ENCODE measurements at regions not wholly inside any gene's neighbourhood (a gene's known extent, or its start where the extent isn't known, plus 50 kb on each side); places are given as distances from the start of the nearest gene placed in this dataset.

DNA sequence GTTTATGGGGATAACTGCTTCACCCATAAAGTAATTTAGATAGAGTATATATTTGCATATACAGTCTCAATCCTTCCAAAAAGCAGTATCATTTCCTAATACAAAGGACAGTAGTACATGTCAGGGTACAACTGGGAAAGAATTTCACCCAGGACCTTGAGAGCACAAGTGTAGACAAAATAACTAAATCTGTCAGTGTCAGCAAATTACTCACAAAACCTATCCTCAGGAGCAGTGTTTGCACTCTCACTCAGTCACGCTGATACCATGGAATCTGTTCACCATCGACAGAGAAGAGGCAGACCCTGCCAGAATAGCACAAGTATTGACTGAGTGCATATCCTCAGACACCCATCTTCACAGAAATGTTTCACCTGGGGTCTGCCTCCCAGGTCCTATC lies 554.7 kb upstream of the PHF14 start:
- Histone ChIP-seq H3K4me1 (no peaks in the 10 kb centered on the region), H3K9me3 (no peaks in the 10 kb centered on the region), H3K27ac (no peak overlapping the region), H3K27me3 (no peaks in the 10 kb centered on the region), H3K4me3 (no peak overlapping the region), H3K36me3 (no peaks in the 10 kb centered on the region)
- no peak for TF ChIP-seq EP300 (IDR thresholded peaks at IDR 0.05)
- TF ChIP-seq POLR2A (IDR thresholded peaks at IDR 0.05): no peak
- TF ChIP-seq, protein P1, sequence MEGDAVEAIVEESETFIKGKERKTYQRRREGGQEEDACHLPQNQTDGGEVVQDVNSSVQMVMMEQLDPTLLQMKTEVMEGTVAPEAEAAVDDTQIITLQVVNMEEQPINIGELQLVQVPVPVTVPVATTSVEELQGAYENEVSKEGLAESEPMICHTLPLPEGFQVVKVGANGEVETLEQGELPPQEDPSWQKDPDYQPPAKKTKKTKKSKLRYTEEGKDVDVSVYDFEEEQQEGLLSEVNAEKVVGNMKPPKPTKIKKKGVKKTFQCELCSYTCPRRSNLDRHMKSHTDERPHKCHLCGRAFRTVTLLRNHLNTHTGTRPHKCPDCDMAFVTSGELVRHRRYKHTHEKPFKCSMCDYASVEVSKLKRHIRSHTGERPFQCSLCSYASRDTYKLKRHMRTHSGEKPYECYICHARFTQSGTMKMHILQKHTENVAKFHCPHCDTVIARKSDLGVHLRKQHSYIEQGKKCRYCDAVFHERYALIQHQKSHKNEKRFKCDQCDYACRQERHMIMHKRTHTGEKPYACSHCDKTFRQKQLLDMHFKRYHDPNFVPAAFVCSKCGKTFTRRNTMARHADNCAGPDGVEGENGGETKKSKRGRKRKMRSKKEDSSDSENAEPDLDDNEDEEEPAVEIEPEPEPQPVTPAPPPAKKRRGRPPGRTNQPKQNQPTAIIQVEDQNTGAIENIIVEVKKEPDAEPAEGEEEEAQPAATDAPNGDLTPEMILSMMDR (IDR thresholded peaks at IDR 0.05): no peak
- no peak for TF ChIP-seq POLR2AphosphoS5 (IDR thresholded peaks at IDR 0.05)
- WGBS, 2 donors (ENCODE audit: low coverage in 1 of 2): 53 to 65% methylated on average over 2 of the region's 2 CpGs
- ATAC-seq: no peak

DNA sequence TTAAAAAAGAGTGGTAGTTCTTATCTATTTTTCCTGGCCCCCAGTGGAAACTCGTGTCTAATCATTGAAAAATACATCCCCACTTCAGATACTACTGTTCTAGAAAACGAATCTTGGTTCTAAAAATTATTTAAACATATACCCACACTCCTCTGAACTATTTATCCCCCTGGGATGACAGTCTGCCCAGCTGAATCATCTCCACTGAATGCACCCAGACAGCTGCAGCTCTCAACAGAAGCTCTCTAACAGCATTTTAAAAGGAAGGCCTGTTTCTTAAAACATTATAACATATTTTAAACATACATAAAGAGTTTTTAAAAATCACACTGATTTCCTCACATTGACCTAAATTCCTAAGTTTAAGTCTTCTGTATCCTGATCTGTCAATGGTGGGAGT lies 544.6 kb upstream of the PHF14 start:
- Histone ChIP-seq H3K4me3 (no peak overlapping the region), H3K9me3 (peaks cover 0 to 4% (median 0%) of the 10 kb centered on the region in 3 donors), H3K27ac (no peak overlapping the region), H3K27me3 (no peaks in the 10 kb centered on the region), H3K36me3 (no peaks in the 10 kb centered on the region), H3K4me1 (no peaks in the 10 kb centered on the region)
- no peak for ATAC-seq
- 9 to 21% methylated on average over 2 of the region's 2 CpGs for WGBS, 2 donors (ENCODE audit: low coverage in 1 of 2)
- TF ChIP-seq POLR2AphosphoS5 (IDR thresholded peaks at IDR 0.05): no peak
- TF ChIP-seq EP300 (IDR thresholded peaks at IDR 0.05): no peak
- TF ChIP-seq, protein P1 (IDR thresholded peaks at IDR 0.05): no peak
- TF ChIP-seq POLR2A (IDR thresholded peaks at IDR 0.05): no peak

DNA sequence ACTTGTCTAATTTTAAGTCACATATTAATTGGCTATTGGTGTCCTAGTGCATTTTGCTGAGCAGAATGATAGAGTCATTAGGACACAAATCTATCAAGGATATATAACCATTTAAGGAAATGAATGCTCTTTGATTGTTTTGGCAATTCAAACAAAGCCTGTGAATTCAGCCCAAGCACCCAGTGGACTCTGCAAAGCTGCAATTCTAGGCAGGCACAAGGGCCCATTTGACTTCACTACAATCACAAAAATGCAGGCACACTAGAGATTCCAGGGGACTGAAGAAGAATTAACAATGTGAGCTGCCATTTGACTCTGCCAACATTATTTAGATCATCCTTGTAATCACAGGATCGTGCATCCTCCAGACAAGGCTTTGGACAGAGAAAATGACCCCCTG lies 544.2 kb upstream of the PHF14 start:
- WGBS, 2 donors (ENCODE audit: low coverage in 1 of 2): 22 to 29% methylated on average over 1 of the region's 1 CpG
- TF ChIP-seq EP300 (IDR thresholded peaks at IDR 0.05): no peak
- TF ChIP-seq, protein P1 (IDR thresholded peaks at IDR 0.05): no peak
- TF ChIP-seq POLR2A (IDR thresholded peaks at IDR 0.05): no peak
- no peak for TF ChIP-seq POLR2AphosphoS5 (IDR thresholded peaks at IDR 0.05)

DNA sequence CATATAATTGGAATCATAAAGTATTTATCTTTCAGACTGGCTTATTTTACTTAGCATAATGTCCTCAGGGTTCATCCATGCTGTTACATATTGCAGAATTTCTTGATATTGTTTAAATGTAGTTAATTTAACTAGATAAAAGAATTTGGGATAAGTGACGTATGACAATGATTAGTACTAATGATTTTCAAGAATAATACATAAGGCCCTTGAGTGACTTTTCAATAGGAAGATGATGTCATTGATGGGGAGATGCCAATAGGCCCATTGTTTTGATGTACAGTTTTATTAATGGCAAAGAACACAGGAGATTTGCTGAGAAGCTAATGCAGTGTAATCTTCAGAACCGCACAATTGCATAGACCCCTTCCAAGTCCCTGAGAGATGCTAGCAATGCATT lies 537.4 kb upstream of the PHF14 start:
- no peak overlapping the region for H3K27ac ChIP-seq
- WGBS, 2 donors (ENCODE audit: low coverage in 1 of 2): 84 to 86% methylated on average over 2 of the region's 2 CpGs
- H3K27me3 ChIP-seq: no peaks in the 10 kb centered on the region
- ATAC-seq: no peak
- TF ChIP-seq POLR2A (IDR thresholded peaks at IDR 0.05) (no peak), POLR2AphosphoS5 (IDR thresholded peaks at IDR 0.05) (no peak), EP300 (IDR thresholded peaks at IDR 0.05) (no peak)
- TF ChIP-seq, protein P1 (IDR thresholded peaks at IDR 0.05): no peak
- H3K4me1 ChIP-seq: no peaks in the 10 kb centered on the region
- H3K4me3 ChIP-seq: no peak overlapping the region
- no peaks in the 10 kb centered on the region for H3K36me3 ChIP-seq
- no peaks in the 10 kb centered on the region for H3K9me3 ChIP-seq

More for the DNA sequence above, 544.2 kb upstream of the PHF14 start:
- no peaks in the 10 kb centered on the region for H3K27me3 ChIP-seq
- H3K9me3 ChIP-seq: peaks cover 0 to 4% (median 0%) of the 10 kb centered on the region in 3 donors
- no peak for ATAC-seq
- no peaks in the 10 kb centered on the region for H3K36me3 ChIP-seq
- H3K27ac ChIP-seq: no peak overlapping the region
- H3K4me3 ChIP-seq: no peak overlapping the region
- H3K4me1 ChIP-seq: no peaks in the 10 kb centered on the region

DNA sequence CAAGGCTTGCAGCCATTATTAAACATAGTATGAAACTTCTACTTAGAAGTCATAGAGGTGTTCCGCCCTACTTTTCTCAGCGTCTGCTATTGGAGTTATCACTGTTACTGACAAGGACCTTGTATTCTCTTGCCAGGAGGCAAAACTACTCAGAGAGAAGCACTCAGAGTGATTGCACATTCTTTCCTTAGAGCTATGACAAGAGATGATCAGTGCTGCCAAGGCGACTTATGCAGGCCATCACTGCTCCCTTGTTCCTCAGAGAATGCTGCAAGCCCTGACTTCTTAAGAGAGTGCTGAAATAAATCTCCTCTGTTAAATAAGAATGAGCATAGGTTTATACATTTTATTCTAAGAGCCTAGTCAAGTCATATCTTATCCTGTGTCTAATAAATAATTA lies 534.6 kb upstream of the PHF14 start:
- no peak overlapping the region for H3K27ac ChIP-seq
- 44 to 63% methylated on average over 2 to 3 of the region's 3 CpGs for WGBS, 2 donors (ENCODE audit: low coverage in 1 of 2)
- H3K9me3 ChIP-seq: no peaks in the 10 kb centered on the region
- H3K4me1 ChIP-seq: no peaks in the 10 kb centered on the region
- ATAC-seq: no peak
- no peak for TF ChIP-seq POLR2A (IDR thresholded peaks at IDR 0.05)
- TF ChIP-seq POLR2AphosphoS5 (IDR thresholded peaks at IDR 0.05): no peak
- no peak for TF ChIP-seq EP300 (IDR thresholded peaks at IDR 0.05)
- TF ChIP-seq, protein P1 (IDR thresholded peaks at IDR 0.05): no peak
- no peaks in the 10 kb centered on the region for H3K27me3 ChIP-seq
- no peaks in the 10 kb centered on the region for H3K36me3 ChIP-seq
- H3K4me3 ChIP-seq: no peak overlapping the region
